ENCODE measurements at regions not wholly inside any gene's neighbourhood (a gene's known extent, or its start where the extent isn't known, plus 50 kb on each side); places are given as distances from the start of the nearest gene placed in this dataset.

DNA sequence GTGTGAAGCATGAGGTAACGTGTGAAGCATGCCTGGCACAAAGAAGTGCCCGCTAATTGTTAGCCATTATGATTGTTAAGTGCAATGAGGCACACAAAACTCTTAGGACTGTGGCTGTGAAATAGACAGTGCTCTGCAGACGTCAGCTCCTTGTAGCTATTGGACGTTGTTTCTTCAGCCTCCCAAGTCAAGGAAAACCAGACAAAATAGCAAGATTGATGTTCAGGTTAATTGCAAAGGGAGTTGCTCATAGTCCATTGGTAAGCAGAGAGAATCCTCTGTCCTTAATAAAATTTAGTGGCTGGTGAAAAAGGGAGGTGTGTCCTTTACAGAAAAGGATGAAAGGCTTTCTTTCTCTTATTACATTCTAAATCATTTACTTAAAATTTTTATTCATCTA lies 54.6 kb upstream of the MBP start:
- in situ Hi-C loops (cut with HindIII; ENCODE audit: low pct_ligation_motif_present, low pct_unique_long_range_greater_than_20kb, low sequenced_read_pairs): no loop called here
- DNase-seq: no peak

DNA sequence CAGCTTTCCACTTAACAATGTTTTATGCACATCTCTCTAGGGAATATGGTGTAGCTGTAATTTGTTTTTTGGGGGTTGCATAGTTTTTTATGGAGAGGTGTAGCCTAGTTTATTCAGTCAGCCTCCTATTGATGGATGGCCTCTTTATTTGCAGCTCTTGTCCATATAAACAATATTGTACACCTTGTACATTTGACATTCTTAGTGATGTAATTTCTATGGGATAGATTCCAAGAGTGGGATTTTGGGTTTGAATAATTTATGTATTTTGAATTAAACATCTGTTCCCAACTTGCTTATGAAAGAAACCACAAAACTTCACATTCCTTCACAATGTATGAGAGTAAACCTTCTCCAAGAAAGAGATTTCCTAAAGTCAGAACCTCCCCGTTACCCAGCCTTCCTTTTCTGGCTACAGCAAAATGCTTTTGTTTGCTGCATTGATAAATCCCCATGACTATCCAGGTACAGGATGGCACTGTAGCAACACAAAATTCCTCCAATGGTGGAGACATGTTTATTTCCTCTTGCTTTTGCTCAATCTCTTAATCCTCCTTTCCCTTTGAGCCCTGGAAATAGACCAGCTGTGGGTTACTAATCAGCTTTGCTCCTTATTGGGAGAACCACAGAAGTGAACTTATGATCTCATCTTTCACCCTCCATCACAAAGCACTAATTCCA lies 58.4 kb upstream of the GALR1 start:
- no peak for DNase-seq

DNA sequence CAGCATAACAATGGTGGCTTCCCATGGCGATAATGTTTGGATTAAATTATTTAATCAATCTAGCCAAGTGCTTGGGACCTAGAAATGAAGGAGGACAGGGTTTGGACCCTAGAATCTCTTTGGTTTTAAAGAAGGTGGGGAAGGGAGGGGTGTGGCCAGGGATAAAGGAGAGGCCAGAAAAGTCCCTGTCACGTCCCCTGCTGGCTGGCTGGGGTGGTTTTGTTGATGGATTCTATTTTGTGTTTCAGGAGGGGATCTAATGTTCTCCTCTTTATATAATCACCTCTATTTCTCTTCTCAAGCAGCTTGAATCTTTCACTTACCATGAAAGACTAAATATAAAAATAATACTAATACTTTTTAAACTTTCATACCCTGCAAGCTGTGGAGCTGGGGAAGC lies 52.6 kb upstream of the GALR1 start:
- peak; percentile 16 for DNase-seq
- in situ Hi-C loops (cut with HindIII; ENCODE audit: low pct_ligation_motif_present, low pct_unique_long_range_greater_than_20kb, low sequenced_read_pairs): no loop called here

More for the DNA sequence above, 58.4 kb upstream of the GALR1 start:
- in situ Hi-C loops (cut with HindIII; ENCODE audit: low pct_ligation_motif_present, low pct_unique_long_range_greater_than_20kb, low sequenced_read_pairs): no loop called here

DNA sequence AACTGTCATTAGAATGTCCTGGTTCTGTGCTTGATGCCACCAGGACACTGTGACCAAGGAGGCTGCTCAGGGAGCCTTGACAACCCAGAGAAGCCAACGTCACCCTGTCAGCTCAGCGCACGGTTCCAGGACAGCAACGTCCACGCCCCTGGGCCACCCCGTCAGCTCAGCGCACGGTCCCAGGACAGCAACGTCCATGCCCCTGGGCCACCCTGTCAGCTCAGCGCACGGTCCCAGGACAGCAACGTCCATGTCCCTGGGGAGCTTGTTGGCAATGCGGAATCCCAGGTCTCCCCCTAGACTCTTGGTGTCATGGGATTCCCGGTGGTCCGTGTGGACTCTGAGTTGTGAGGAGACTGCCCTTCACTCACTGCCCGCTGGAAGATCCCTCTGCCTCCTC lies 51.0 kb upstream of the GALR1 start:
- in situ Hi-C loops (cut with HindIII; ENCODE audit: low pct_ligation_motif_present, low pct_unique_long_range_greater_than_20kb, low sequenced_read_pairs): no loop called here
- DNase-seq: no peak

DNA sequence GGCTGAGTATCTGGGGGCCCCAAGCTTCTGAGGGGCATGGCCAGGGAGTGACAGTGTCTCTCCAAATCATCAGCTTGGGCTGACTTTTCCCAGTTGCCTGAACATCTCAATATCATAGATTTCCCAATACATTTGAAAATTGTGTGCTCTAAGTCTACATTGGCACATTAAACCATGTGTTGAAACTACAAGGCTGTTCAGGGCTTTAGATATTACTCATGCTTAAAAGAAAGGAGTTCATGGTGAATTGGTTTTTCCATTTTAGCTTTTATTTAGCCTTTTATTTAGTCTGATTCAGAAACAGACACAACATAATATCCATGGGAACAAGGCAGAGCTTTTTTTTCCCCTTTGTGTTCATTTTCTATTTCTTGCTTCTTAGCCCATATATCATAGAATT lies 49.9 kb upstream of the GALR1 start:
- in situ Hi-C loops (cut with HindIII; ENCODE audit: low pct_ligation_motif_present, low pct_unique_long_range_greater_than_20kb, low sequenced_read_pairs): no loop called here
- no peak for DNase-seq

Measured in ACHN (cell line).